IMR-90 (cell line): ENCODE measurements at regions not wholly inside any gene's neighbourhood (a gene's known extent, or its start where the extent isn't known, plus 50 kb on each side); places are given as distances from the start of the nearest gene placed in this dataset.

Source experiments
- ATAC-seq: fragments of 200-7000 bp; cut with Tn5 transposase; 2 replicates; pipeline ENCODE4 v1.9.1; 2020; ENCODE audit warnings: low read depth, mild to moderate bottlenecking, moderate library complexity
- BruUV-seq: library from RNA; stranded (reverse); fragments of 400-500 nt; replicated peaks from 2 replicates; lab custom pipeline; 2021; lab: Mats Ljungman, UMichigan
- CTCF ChIA-PET: fragments of 300-600 bp; formaldehyde crosslinking; extraction: SDS; loops from one replicate; lab custom pipeline; 2021; ENCODE audit warnings: antibody characterized with exemption; lab: Yijun Ruan, JAX
- POLR2A ChIA-PET: fragments of 300-600 bp; sonication (Branson Sonifier 250); formaldehyde crosslinking; loops from one replicate; lab custom pipeline; 2022; ENCODE audit warnings: antibody characterized with exemption; ENCODE audit not compliant: unreplicated experiment; lab: Charles Lee
- DNase-seq: peaks from one replicate; pipeline ENCODE4 v3.0.0; 2013
- H2AFZ ChIP-seq: replicated peaks from 2 replicates; pipeline ENCODE3; 2013; ENCODE audit warnings: low read length, mild to moderate bottlenecking; ENCODE audit not compliant: poor library complexity
- H2AK5ac ChIP-seq: 2 replicates; pipeline ENCODE4 v1.6.1; 2013; ENCODE audit warnings: low read depth, low read length, inconsistent platforms
- H2AK9ac ChIP-seq: replicated peaks from 2 replicates; pipeline ENCODE3; 2013; ENCODE audit warnings: mild to moderate bottlenecking, low read depth, low read length, moderate library complexity; ENCODE audit not compliant: poor library complexity
- H2BK120ac ChIP-seq: 2 replicates; pipeline ENCODE4 v1.6.1; 2013; ENCODE audit warnings: low read depth, low read length, inconsistent platforms
- H2BK15ac ChIP-seq: 3 replicates; pipeline ENCODE4 v1.6.1; 2013; ENCODE audit warnings: low read depth, low read length, inconsistent platforms
- H2BK20ac ChIP-seq: 2 replicates; pipeline ENCODE4 v1.6.1; 2013; ENCODE audit warnings: low read depth, mild to moderate bottlenecking, inconsistent platforms, low read length, moderate library complexity
- H2BK5ac ChIP-seq: 2 replicates; pipeline ENCODE4 v1.6.1; 2013; ENCODE audit warnings: mild to moderate bottlenecking, low read depth, low read length, inconsistent platforms; ENCODE audit not compliant: poor library complexity, severe bottlenecking
- H3K14ac ChIP-seq: replicated peaks from 2 replicates; pipeline ENCODE4 v1.6.1; 2013; ENCODE audit warnings: low read depth, low read length, inconsistent platforms
- H3K18ac ChIP-seq: 2 replicates; pipeline ENCODE4 v1.6.1; 2013; ENCODE audit warnings: low read depth, low read length, control low read depth
- H3K23ac ChIP-seq: 2 replicates; pipeline ENCODE4 v1.6.1; 2013; ENCODE audit warnings: low read depth, low read length, inconsistent platforms
- H3K27ac ChIP-seq: 2 replicates; pipeline ENCODE4 v1.5.1; 2013; ENCODE audit warnings: mild to moderate bottlenecking, control low read depth, low read length; ENCODE audit not compliant: insufficient read depth
- H3K27me3 ChIP-seq: 2 replicates; pipeline ENCODE4 v1.6.1; 2013; ENCODE audit warnings: low read length; ENCODE audit not compliant: control insufficient read depth, insufficient read depth
- H3K36me3 ChIP-seq: 2 replicates; pipeline ENCODE4 v1.6.1; 2013; ENCODE audit warnings: low read length, mixed read lengths; ENCODE audit not compliant: control insufficient read depth, insufficient read depth
- H3K4ac ChIP-seq: 2 replicates; pipeline ENCODE4 v1.6.1; 2013; ENCODE audit warnings: low read depth, low read length, inconsistent platforms
- H3K4me1 ChIP-seq: 2 replicates; pipeline ENCODE4 v1.6.1; 2013; ENCODE audit warnings: low read length, mixed read lengths; ENCODE audit not compliant: control insufficient read depth, insufficient read depth
- H3K4me2 ChIP-seq: 2 replicates; pipeline ENCODE4 v1.6.1; 2013; ENCODE audit warnings: low read depth, mild to moderate bottlenecking, control low read depth, low read length, moderate library complexity
- H3K4me3 ChIP-seq: 2 replicates; pipeline ENCODE4 v1.5.1; 2013; ENCODE audit warnings: low read depth, mild to moderate bottlenecking, control low read depth, low read length, moderate library complexity; ENCODE audit not compliant: insufficient read depth
- H3K56ac ChIP-seq: 2 replicates; pipeline ENCODE4 v1.6.1; 2013; ENCODE audit warnings: low read length, inconsistent platforms; ENCODE audit not compliant: insufficient read depth; ENCODE audit errors: extremely low read depth
- H3K79me1 ChIP-seq, 2 experiments: 2 replicates each; pipeline ENCODE4 v1.6.1; 2013; ENCODE audit warnings: low read length in 2 of 2, inconsistent platforms in 1 of 2, low read depth in 1 of 2
- H3K9ac ChIP-seq: 2 replicates; pipeline ENCODE4 v1.6.1; 2013; ENCODE audit warnings: low read depth, low read length, control low read depth
- H3K9me1 ChIP-seq: 2 replicates; pipeline ENCODE4 v1.6.1; 2013; ENCODE audit warnings: low read length, inconsistent platforms; ENCODE audit not compliant: insufficient read depth
- H3K9me3 ChIP-seq: 2 replicates; pipeline ENCODE4 v1.6.1; 2013; ENCODE audit warnings: low read length; ENCODE audit not compliant: control insufficient read depth, insufficient read depth
- H4K20me1 ChIP-seq: 2 replicates; pipeline ENCODE4 v1.6.1; 2013; ENCODE audit warnings: low read length, inconsistent platforms; ENCODE audit not compliant: insufficient read depth
- H4K5ac ChIP-seq: 2 replicates; pipeline ENCODE4 v1.6.1; 2013; ENCODE audit warnings: mild to moderate bottlenecking, low read depth, low read length, control low read depth
- H4K8ac ChIP-seq, 2 experiments: 2 replicates each; pipeline ENCODE4 v1.6.1; 2013; ENCODE audit warnings: low read depth in 2 of 2, low read length in 2 of 2, control low read depth in 1 of 2, inconsistent platforms in 1 of 2
- H4K91ac ChIP-seq: 2 replicates; pipeline ENCODE4 v1.6.1; 2013; ENCODE audit warnings: low read depth, low read length, inconsistent platforms; ENCODE audit not compliant: insufficient read depth
- CTCF ChIP-seq: conservative IDR thresholded peaks from 2 replicates; pipeline ENCODE4 v1.5.1; 2012; ENCODE audit warnings: mild to moderate bottlenecking, low read depth, low read length, improper control_type of control experiment
- ELK1 ChIP-seq: fragments of 150-350 bp; IDR thresholded peaks from 2 replicates; pipeline ENCODE4 v1.6.1; 2016; ENCODE audit warnings: low read depth, mild to moderate bottlenecking, low read length, moderate library complexity, borderline replicate concordance
- FOS ChIP-seq: fragments of 150-350 bp; IDR thresholded peaks from 2 replicates; pipeline ENCODE4 v1.6.1; 2016; ENCODE audit warnings: low read depth, low read length
- NFE2L2 ChIP-seq: fragments of 150-350 bp; IDR thresholded peaks from 2 replicates; pipeline ENCODE4 v1.6.1; 2016; ENCODE audit warnings: low read depth, mild to moderate bottlenecking, low read length
- RAD21 ChIP-seq: IDR thresholded peaks from 2 replicates; pipeline ENCODE4 v1.6.1; 2012; ENCODE audit warnings: low read length, improper control_type of control experiment
- WGBS, 2 experiments: methylation state at CpG; one replicate each; pipeline versions ENCODE4 v1.1.5 to v1.1.7; 2013; ENCODE audit warnings: missing lambda C conversion rate in 2 of 2; ENCODE audit not compliant: insufficient read length in 1 of 2; ENCODE audit errors: extremely low coverage in 2 of 2; 5-methylcytosine and 5-hydroxymethylcytosine counted together
- dilution Hi-C: fragments of 300-500 bp; cut with HindIII; formaldehyde crosslinking; loops from one replicate; pipeline ENCODE4 v1.14.3; 2018; ENCODE audit warnings: low sequenced_read_pairs; ENCODE audit not compliant: unreplicated experiment
- in situ Hi-C: fragments of 300-500 bp; cut with MboI; formaldehyde crosslinking; loops from 3 replicates; pipeline ENCODE4 v1.14.3; 2019; ENCODE audit warnings: low sequenced_read_pairs, inconsistent platforms, mixed read lengths
- intact Hi-C: fragments of 100-400 bp; cut with micrococcal nuclease; formaldehyde crosslinking; loops from 2 replicates; pipeline ENCODE4 v1.10.0; 2022

DNA sequence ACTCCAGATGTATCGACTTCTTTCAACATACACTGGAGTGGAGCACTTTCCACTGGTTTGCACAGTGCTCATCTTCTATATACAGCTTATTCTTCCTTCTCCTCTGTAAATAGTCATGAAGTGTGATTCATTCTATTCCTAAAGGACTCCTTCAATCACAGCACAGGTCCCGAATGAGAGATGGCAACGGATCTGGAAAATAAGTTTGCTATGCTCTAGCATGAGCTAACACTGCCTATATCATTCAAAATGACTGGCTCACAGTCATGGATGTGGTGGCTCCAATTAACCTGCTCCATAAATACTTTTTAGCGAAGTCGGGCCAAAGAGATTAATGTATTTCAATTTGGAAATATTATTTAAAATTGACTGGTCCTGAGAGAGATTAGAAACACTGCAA, 272.1 kb upstream of the CDH6 start:
- BruUV-seq: no TSS peak
- H2AK9ac ChIP-seq: no peak overlapping the region
- H3K4ac ChIP-seq: no peak overlapping the region
- no peaks in the 10 kb centered on the region for H3K36me3 ChIP-seq
- intact Hi-C loops: loop anchor here (10.0 kb wide), 1 partner anchor 273 kb away; the partner anchor contains the start of gene CDH6
- H2BK120ac ChIP-seq: no peak overlapping the region
- no peak overlapping the region for H2BK5ac ChIP-seq
- H2BK20ac ChIP-seq: no peak overlapping the region
- H4K8ac ChIP-seq: no peak overlapping the region
- no peak overlapping the region for H3K14ac ChIP-seq
- ATAC-seq (no peak), DNase-seq (no peak)
- no peaks in the 10 kb centered on the region for H3K27me3 ChIP-seq
- no peaks in the 10 kb centered on the region; the same call in 1 of the 2 replicates for H3K4me1 ChIP-seq
- POLR2A ChIA-PET: no interaction called here
- no peak overlapping the region for H3K56ac ChIP-seq
- H2BK15ac ChIP-seq: no peak overlapping the region
- no peaks in the 10 kb centered on the region for H4K20me1 ChIP-seq
- no peak overlapping the region for H3K18ac ChIP-seq
- H4K5ac ChIP-seq: no peak overlapping the region
- no CpG with 5 or more reads among the region's 5 CpGs for WGBS, 2 experiments
- no peaks in the 10 kb centered on the region for H3K9me3 ChIP-seq
- TF ChIP-seq RAD21 (no peak), CTCF (no peak), ELK1 (no peak), NFE2L2 (no peak), FOS (no peak)
- no peaks in the 10 kb centered on the region for H3K79me1 ChIP-seq
- no peak overlapping the region for H3K23ac ChIP-seq
- no peak overlapping the region for H3K4me2 ChIP-seq
- no peaks in the 10 kb centered on the region; the same call in 1 of the 2 replicates for H3K9me1 ChIP-seq
- H2AK5ac ChIP-seq: no peak overlapping the region
- dilution Hi-C loops: no loop called here
- no peak overlapping the region for H3K27ac ChIP-seq
- H4K91ac ChIP-seq: no peak overlapping the region
- no peak overlapping the region for H2AFZ ChIP-seq
- in situ Hi-C loops: no loop called here
- H3K4me3 ChIP-seq: no peak overlapping the region
- CTCF ChIA-PET: no interaction called here
- H3K9ac ChIP-seq: no peak overlapping the region
